ENCODE measurements at regions not wholly inside any gene's neighbourhood (a gene's known extent, or its start where the extent isn't known, plus 50 kb on each side); places are given as distances from the start of the nearest gene placed in this dataset.

DNA sequence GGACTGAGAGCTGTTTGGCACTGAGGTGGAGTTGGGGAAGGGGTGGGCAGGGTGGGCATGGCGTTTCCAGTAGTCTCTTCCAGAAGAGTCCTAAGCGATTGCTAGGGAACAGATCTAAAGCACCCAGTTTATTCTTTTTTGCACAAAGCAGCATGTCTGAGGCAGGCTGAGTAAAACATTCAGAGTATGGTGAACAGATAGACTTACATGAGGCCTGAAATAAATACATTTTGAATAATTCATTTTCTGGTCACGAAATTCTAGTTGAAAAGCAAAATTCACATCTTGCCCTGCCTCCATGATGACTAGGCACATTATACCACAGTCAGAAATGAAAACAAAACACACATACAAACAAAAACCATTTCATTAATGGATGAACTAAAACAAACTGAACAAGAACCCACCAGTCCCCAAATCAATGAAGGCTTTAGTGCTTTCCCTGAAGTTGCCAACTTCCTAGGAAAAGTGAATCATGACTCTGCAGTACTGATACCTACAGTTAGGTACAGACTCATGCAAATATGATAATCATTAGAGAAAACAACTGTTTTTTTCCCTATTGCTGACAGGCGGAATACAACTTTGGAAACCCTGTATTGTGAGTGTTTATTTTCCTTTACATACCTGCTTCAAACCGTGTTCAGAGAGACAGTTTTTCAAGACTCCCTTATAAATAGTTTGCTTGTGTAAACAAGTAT is 702.9 kb upstream of the POU3F2 start:
- WGBS (ENCODE audit: insufficient coverage) = 80% methylated on average over 1 of the region's 5 CpGs
- Histone ChIP-seq H3K4me3 (ENCODE audit: low read length) (no peak overlapping the region), H3K36me3 (ENCODE audit: control insufficient read depth, insufficient read depth, low read length) (no peaks in the 10 kb centered on the region), H3K27ac (ENCODE audit: low read length) (no peak overlapping the region), H3K27me3 (ENCODE audit: control insufficient read depth, insufficient read depth, low read length) (no peaks in the 10 kb centered on the region), H3K9me3 (replicated peaks; ENCODE audit: control insufficient read depth, low read depth, low read length) (no peaks in the 10 kb centered on the region), H3K4me1 (ENCODE audit: control insufficient read depth, insufficient read depth, low read length) (no peaks in the 10 kb centered on the region)
- DNase-seq = no peak

DNA sequence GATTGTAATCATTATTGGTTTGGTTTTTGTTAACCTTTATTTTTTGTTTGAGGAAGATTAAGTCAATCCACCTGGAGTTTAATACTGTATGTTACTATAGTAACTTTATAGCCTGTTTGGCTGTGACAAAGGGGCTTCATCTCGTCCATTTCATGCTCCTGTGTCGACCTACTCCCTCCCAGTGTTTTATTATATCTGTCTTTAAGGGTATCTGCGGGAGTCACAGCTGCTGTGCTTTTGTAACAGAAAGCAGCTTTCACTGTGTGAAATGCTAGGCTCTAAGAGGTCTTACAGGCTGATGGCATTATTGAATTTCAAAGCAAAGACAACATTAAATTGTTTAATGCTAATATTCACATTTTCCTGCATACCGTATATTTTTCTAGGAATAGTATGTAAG is 698.0 kb upstream of the POU3F2 start:
- Histone ChIP-seq H3K4me1 (ENCODE audit: control insufficient read depth, insufficient read depth, low read length) (no peaks in the 10 kb centered on the region), H3K36me3 (ENCODE audit: control insufficient read depth, insufficient read depth, low read length) (no peaks in the 10 kb centered on the region), H3K9me3 (replicated peaks; ENCODE audit: control insufficient read depth, low read depth, low read length) (no peaks in the 10 kb centered on the region), H3K27ac (ENCODE audit: low read length) (no peak overlapping the region), H3K4me3 (ENCODE audit: low read length) (no peak overlapping the region), H3K27me3 (ENCODE audit: control insufficient read depth, insufficient read depth, low read length) (no peaks in the 10 kb centered on the region)
- WGBS (ENCODE audit: insufficient coverage) = no CpG with 5 or more reads among the region's 4 CpGs
- no peak for DNase-seq

DNA sequence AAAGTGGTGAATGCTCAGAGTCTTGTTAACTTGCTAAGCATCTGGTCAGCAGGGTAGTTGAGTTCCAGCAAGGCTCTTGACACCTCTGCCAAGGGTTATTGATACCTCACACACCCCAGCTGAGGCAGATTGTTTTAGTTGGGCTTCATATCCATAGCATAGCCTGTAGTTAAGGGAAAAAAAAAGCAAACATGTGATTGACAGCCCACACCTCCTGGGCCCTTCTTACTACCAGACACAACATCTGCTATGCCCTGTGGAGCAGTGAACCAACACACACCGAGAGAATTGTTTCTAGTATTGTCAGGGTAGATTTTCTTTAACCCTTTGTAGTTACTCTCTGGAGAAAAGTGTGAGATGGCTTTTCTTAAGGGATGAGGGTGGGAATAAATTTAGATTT is 697.0 kb upstream of the POU3F2 start:
- WGBS (ENCODE audit: insufficient coverage) = no CpG with 5 or more reads among the region's 1 CpG
- no peak for DNase-seq
- Histone ChIP-seq H3K27me3 (ENCODE audit: control insufficient read depth, insufficient read depth, low read length) (no peaks in the 10 kb centered on the region), H3K9me3 (replicated peaks; ENCODE audit: control insufficient read depth, low read depth, low read length) (peaks cover 2% of the 10 kb centered on the region), H3K4me1 (ENCODE audit: control insufficient read depth, insufficient read depth, low read length) (no peaks in the 10 kb centered on the region), H3K27ac (ENCODE audit: low read length) (no peak overlapping the region), H3K36me3 (ENCODE audit: control insufficient read depth, insufficient read depth, low read length) (no peaks in the 10 kb centered on the region), H3K4me3 (ENCODE audit: low read length) (no peak overlapping the region)

DNA sequence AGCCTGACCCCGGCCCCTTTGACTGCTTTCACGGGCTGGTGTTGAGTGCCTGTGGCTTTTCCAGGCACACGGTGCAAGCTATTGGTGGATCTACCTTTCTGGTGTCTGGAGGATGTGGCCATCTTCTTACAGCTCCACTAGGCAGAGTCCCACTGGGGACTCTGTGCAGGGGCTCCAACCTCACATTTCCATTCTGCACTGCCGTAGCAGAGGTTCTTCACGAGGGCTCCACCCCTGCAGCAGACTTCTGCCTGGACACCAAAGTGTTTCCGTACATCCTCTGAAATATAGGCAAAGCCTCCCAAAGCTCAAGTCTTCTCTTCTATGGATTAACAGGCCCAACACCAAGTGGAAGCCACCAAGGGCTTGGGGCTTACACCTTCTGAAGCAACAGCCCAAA is 691.5 kb upstream of the POU3F2 start:
- Histone ChIP-seq H3K4me1 (ENCODE audit: control insufficient read depth, insufficient read depth, low read length) (no peaks in the 10 kb centered on the region), H3K36me3 (ENCODE audit: control insufficient read depth, insufficient read depth, low read length) (no peaks in the 10 kb centered on the region), H3K27ac (ENCODE audit: low read length) (no peak overlapping the region), H3K9me3 (replicated peaks; ENCODE audit: control insufficient read depth, low read depth, low read length) (peaks cover 9% of the 10 kb centered on the region), H3K4me3 (ENCODE audit: low read length) (no peak overlapping the region), H3K27me3 (ENCODE audit: control insufficient read depth, insufficient read depth, low read length) (no peaks in the 10 kb centered on the region)
- 91% methylated on average over 4 of the region's 6 CpGs for WGBS (ENCODE audit: insufficient coverage)
- no peak for DNase-seq

DNA sequence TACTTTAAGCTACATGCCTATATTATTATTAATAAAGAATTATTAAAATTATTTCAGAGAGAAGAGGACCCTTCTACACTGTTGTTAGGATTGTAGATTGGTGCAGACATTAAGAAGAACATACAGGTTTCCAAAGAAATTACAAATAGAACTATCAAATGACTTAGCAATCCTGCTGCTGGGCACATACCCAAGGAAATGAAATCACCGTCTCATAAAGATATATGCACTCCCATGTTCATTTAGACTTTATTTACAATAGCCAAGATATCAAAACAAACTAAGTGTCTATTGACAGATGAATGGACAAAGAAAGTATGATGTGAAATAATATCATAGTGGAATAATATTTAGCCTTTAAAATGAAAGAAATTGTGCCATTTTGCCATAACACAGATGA is 687.7 kb upstream of the POU3F2 start:
- no CpG with 5 or more reads among the region's 1 CpG for WGBS (ENCODE audit: insufficient coverage)
- Histone ChIP-seq H3K36me3 (ENCODE audit: control insufficient read depth, insufficient read depth, low read length) (no peaks in the 10 kb centered on the region), H3K9me3 (replicated peaks; ENCODE audit: control insufficient read depth, low read depth, low read length) (peaks cover 9% of the 10 kb centered on the region), H3K27me3 (ENCODE audit: control insufficient read depth, insufficient read depth, low read length) (no peaks in the 10 kb centered on the region), H3K27ac (ENCODE audit: low read length) (no peak overlapping the region), H3K4me1 (ENCODE audit: control insufficient read depth, insufficient read depth, low read length) (no peaks in the 10 kb centered on the region), H3K4me3 (ENCODE audit: low read length) (no peak overlapping the region)
- no peak for DNase-seq

DNA sequence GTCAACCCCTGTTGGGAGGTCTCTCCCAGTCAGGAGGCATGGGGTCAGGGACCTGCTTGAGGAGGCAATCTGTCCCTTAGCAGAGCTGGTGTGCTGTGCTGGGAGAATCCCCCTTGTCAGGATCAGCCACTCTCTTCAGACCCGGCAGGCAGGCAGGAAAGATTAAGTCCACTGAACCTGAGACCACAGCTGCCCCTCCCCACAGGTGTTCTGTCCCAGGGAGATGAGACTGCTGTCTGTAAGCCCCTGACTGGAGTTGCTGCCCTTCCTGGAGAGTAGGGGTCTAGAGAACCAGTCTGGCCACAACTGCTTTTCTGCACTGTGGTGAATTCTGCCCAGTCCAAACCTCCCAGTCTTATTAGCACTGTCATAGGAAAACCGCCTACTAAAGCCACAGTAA is 677.8 kb upstream of the POU3F2 start:
- no peak overlapping the region for H3K4me3 ChIP-seq (ENCODE audit: low read length)
- no peaks in the 10 kb centered on the region for H3K4me1 ChIP-seq (ENCODE audit: control insufficient read depth, insufficient read depth, low read length)
- H3K36me3 ChIP-seq (ENCODE audit: control insufficient read depth, insufficient read depth, low read length) = no peaks in the 10 kb centered on the region
- H3K27me3 ChIP-seq (ENCODE audit: control insufficient read depth, insufficient read depth, low read length) = no peaks in the 10 kb centered on the region
- no peak overlapping the region for H3K27ac ChIP-seq (ENCODE audit: low read length)
- WGBS (ENCODE audit: insufficient coverage) = no CpG with 5 or more reads among the region's 2 CpGs
- no peak for DNase-seq
- H3K9me3 ChIP-seq (replicated peaks; ENCODE audit: control insufficient read depth, low read depth, low read length) = no peaks in the 10 kb centered on the region

DNA sequence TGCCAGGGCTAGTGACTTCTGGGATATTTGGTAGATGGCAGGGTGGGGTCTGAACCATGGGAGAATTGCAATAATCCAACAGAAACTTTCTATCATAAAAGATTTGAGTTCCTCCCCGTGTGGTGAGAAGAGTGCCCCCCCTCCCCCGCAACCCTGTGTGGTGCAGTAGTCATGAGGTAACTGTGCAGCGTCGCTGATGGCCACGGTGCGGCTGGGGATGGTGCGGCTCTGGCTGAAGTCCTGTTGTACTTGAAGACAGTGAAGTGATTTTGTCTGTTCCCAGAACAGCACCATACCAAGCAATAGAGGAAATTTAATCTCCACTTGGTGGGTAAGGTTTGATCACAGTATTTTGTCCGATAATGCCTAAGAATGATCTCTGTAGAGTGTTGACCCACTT is 654.8 kb upstream of the POU3F2 start:
- Histone ChIP-seq H3K27ac (ENCODE audit: low read length) (no peak overlapping the region), H3K4me1 (ENCODE audit: control insufficient read depth, insufficient read depth, low read length) (no peaks in the 10 kb centered on the region), H3K9me3 (replicated peaks; ENCODE audit: control insufficient read depth, low read depth, low read length) (peaks cover 5% of the 10 kb centered on the region), H3K36me3 (ENCODE audit: control insufficient read depth, insufficient read depth, low read length) (no peaks in the 10 kb centered on the region), H3K27me3 (ENCODE audit: control insufficient read depth, insufficient read depth, low read length) (no peaks in the 10 kb centered on the region), H3K4me3 (ENCODE audit: low read length) (no peak overlapping the region)
- no CpG with 5 or more reads among the region's 8 CpGs for WGBS (ENCODE audit: insufficient coverage)
- DNase-seq = no peak

DNA sequence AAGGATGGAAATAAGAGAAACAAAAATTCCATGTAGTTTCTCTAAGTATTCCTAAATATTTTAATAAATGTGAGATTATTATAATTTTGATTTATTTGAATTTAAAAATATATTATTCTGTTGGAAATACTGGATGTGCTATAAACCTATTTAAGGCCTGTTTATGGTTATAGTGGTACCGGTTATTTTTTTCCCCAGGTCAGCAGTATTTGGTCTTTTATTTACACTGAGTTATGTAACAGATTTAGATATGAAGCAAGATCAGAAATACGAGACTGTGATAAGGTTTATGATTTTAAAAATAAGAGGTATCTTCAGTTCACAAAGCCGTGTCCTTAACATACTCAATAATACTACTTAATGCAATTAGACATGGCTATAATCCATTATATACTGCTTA is 634.3 kb upstream of the POU3F2 start:
- no peak overlapping the region for H3K27ac ChIP-seq (ENCODE audit: low read length)
- WGBS (ENCODE audit: insufficient coverage) = no CpG with 5 or more reads among the region's 3 CpGs
- H3K4me3 ChIP-seq (ENCODE audit: low read length) = no peak overlapping the region
- H3K4me1 ChIP-seq (ENCODE audit: control insufficient read depth, insufficient read depth, low read length) = no peaks in the 10 kb centered on the region
- H3K9me3 ChIP-seq (replicated peaks; ENCODE audit: control insufficient read depth, low read depth, low read length) = no peaks in the 10 kb centered on the region
- H3K27me3 ChIP-seq (ENCODE audit: control insufficient read depth, insufficient read depth, low read length) = no peaks in the 10 kb centered on the region
- H3K36me3 ChIP-seq (ENCODE audit: control insufficient read depth, insufficient read depth, low read length) = no peaks in the 10 kb centered on the region
- no peak for DNase-seq

DNA sequence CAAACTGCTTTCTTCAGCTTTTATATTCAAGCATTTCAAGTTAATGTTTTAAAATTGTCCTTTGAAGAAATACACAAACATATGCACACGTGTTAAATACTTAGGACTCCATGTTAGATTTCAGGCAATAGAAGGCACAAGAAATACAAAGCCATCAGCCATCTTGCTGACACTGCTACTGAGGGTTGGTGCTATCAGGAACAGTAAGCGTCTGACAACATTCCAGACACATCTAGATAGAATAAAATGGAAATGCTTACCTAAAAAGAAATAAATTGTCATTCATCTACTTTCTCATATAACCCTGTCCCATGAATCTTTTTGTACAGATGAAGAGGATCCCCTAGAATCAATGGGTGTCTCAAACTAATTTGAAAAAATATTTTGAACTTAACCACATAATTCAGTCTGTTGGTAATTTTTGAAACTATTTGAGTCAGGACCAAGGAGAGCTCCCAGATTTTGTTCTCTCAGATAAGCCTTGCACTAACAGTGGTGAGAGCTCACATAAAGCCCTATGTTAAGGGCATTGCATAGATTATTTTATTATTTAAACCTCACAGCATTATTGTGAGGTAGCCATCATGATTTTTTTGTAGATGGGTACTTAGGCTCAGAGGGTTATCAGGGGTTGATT is 631.1 kb upstream of the POU3F2 start:
- Histone ChIP-seq H3K9me3 (replicated peaks; ENCODE audit: control insufficient read depth, low read depth, low read length) (no peaks in the 10 kb centered on the region), H3K4me1 (ENCODE audit: control insufficient read depth, insufficient read depth, low read length) (no peaks in the 10 kb centered on the region), H3K36me3 (ENCODE audit: control insufficient read depth, insufficient read depth, low read length) (no peaks in the 10 kb centered on the region), H3K4me3 (ENCODE audit: low read length) (no peak overlapping the region), H3K27me3 (ENCODE audit: control insufficient read depth, insufficient read depth, low read length) (no peaks in the 10 kb centered on the region), H3K27ac (ENCODE audit: low read length) (no peak overlapping the region)
- no CpG with 5 or more reads among the region's 2 CpGs for WGBS (ENCODE audit: insufficient coverage)
- peak; percentile 25 for DNase-seq

DNA sequence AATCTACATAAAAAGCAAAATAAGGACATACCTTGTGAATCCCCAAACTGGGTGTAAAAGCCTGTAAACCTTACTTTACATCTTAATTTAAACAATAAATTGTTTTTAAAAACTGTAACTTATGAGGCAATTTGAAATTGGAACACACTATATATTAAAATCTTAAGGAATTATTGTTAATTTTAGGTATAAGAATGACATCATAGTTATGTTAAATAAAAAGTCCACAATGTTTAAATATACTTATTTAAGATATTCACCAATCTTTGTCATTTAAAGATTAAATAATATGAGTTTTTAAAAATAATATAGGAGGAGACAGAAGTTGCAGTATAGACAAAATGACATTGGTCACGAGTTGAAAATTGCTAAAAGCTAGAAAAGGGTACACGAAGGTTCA is 621.9 kb upstream of the POU3F2 start:
- Histone ChIP-seq H3K9me3 (replicated peaks; ENCODE audit: control insufficient read depth, low read depth, low read length) (no peaks in the 10 kb centered on the region), H3K36me3 (ENCODE audit: control insufficient read depth, insufficient read depth, low read length) (no peaks in the 10 kb centered on the region), H3K27ac (ENCODE audit: low read length) (no peak overlapping the region), H3K4me3 (ENCODE audit: low read length) (no peak overlapping the region), H3K4me1 (ENCODE audit: control insufficient read depth, insufficient read depth, low read length) (no peaks in the 10 kb centered on the region), H3K27me3 (ENCODE audit: control insufficient read depth, insufficient read depth, low read length) (no peaks in the 10 kb centered on the region)
- WGBS (ENCODE audit: insufficient coverage) = no CpG with 5 or more reads among the region's 2 CpGs
- DNase-seq = no peak

DNA sequence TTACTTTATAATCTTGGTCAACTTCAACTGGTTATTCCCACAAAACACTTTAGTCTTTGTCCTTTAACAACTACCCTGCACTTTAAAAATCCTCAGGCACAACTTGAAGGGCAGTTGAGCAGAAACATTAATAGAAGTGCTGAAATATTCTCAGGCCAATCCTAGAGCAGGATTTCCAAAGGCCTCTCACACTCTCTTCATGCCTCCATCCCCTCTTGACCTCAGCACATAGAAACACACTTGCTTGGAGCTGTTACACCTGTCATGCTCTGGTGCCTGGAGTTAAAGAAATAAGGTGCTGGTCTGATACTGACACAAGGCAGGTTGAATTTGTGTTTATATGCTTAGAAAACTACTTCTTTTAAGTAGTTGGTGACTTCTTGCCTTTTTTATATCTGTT is 618.8 kb upstream of the POU3F2 start:
- Histone ChIP-seq H3K27ac (ENCODE audit: low read length) (no peak overlapping the region), H3K4me3 (ENCODE audit: low read length) (no peak overlapping the region), H3K36me3 (ENCODE audit: control insufficient read depth, insufficient read depth, low read length) (no peaks in the 10 kb centered on the region), H3K4me1 (ENCODE audit: control insufficient read depth, insufficient read depth, low read length) (no peaks in the 10 kb centered on the region), H3K9me3 (replicated peaks; ENCODE audit: control insufficient read depth, low read depth, low read length) (no peaks in the 10 kb centered on the region), H3K27me3 (ENCODE audit: control insufficient read depth, insufficient read depth, low read length) (no peaks in the 10 kb centered on the region)
- no peak for DNase-seq

Measured in muscle of leg (tissue), 3 donors.